Glutamatergic neuron (in vitro differentiated cells): ENCODE measurements at regions not wholly inside any gene's neighbourhood (a gene's known extent, or its start where the extent isn't known, plus 50 kb on each side); places are given as distances from the start of the nearest gene placed in this dataset.

Source experiments
- DNase-seq: peaks from one replicate; pipeline ENCODE4 v3.0.0; 2022
- H3K27ac Mint-ChIP-seq: one replicate; pipeline ENCODE4 v1.8.0; 2020; ENCODE audit warnings: mild to moderate bottlenecking, mixed read lengths, inconsistent platforms; ENCODE audit not compliant: unreplicated experiment
- H3K27me3 Mint-ChIP-seq: one replicate; pipeline ENCODE4 v1.8.0; 2020; ENCODE audit warnings: mild to moderate bottlenecking, moderate library complexity, mixed read lengths, inconsistent platforms; ENCODE audit not compliant: unreplicated experiment
- H3K36me3 Mint-ChIP-seq: one replicate; pipeline ENCODE4 v1.8.0; 2020; ENCODE audit warnings: mild to moderate bottlenecking, mixed read lengths, inconsistent platforms; ENCODE audit not compliant: unreplicated experiment
- H3K4me1 Mint-ChIP-seq: one replicate; pipeline ENCODE4 v1.8.0; 2020; ENCODE audit warnings: mild to moderate bottlenecking, low read depth, mixed read lengths, inconsistent platforms; ENCODE audit not compliant: unreplicated experiment
- H3K4me3 Mint-ChIP-seq: one replicate; pipeline ENCODE4 v1.8.0; 2020; ENCODE audit warnings: mild to moderate bottlenecking, mixed read lengths, inconsistent platforms; ENCODE audit not compliant: unreplicated experiment
- H3K9me3 Mint-ChIP-seq: one replicate; pipeline ENCODE4 v1.8.0; 2020; ENCODE audit warnings: mild to moderate bottlenecking, moderate library complexity, mixed read lengths, inconsistent platforms; ENCODE audit not compliant: unreplicated experiment
- CTCF ChIP-seq: fragments of 200-600 bp; sonication (generic); IDR thresholded peaks from one replicate; pipeline ENCODE4 v1.5.0; 2021; ENCODE audit not compliant: partially characterized antibody, unreplicated experiment

- Mint-ChIP-seq H3K27me3 (no peaks in the 10 kb centered on the region), H3K36me3 (no peaks in the 10 kb centered on the region), H3K4me3 (no peak overlapping the region), H3K9me3 (peaks cover 3% of the 10 kb centered on the region), H3K27ac (no peak overlapping the region), H3K4me1 (no peaks in the 10 kb centered on the region)
- no peak for TF ChIP-seq CTCF
- DNase-seq = no peak
Measured at GRCh38 chr4:177706916-177707315, 264.7 kb upstream of the AGA start.

- Mint-ChIP-seq H3K36me3 (no peaks in the 10 kb centered on the region), H3K4me1 (no peaks in the 10 kb centered on the region), H3K27me3 (no peaks in the 10 kb centered on the region), H3K9me3 (no peaks in the 10 kb centered on the region), H3K27ac (no peak overlapping the region), H3K4me3 (no peak overlapping the region)
- no peak for DNase-seq
- no peak for TF ChIP-seq CTCF
Measured at GRCh38 chr4:177713454-177713853, 271.2 kb upstream of the AGA start.

- no peaks in the 10 kb centered on the region for H3K36me3 Mint-ChIP-seq
- H3K27me3 Mint-ChIP-seq = no peaks in the 10 kb centered on the region
- no peak overlapping the region for H3K27ac Mint-ChIP-seq
- no peaks in the 10 kb centered on the region for H3K9me3 Mint-ChIP-seq
- H3K4me1 Mint-ChIP-seq = no peaks in the 10 kb centered on the region
- TF ChIP-seq CTCF = no peak
- DNase-seq = no peak
- H3K4me3 Mint-ChIP-seq = no peak overlapping the region
Measured at GRCh38 chr4:177717407-177717806, 275.2 kb upstream of the AGA start.

GRCh38 chr4:177718514-177718913, 276.3 kb upstream of the AGA start:
- Mint-ChIP-seq H3K4me3 (no peak overlapping the region), H3K4me1 (no peaks in the 10 kb centered on the region), H3K27me3 (no peaks in the 10 kb centered on the region), H3K36me3 (no peaks in the 10 kb centered on the region), H3K9me3 (no peaks in the 10 kb centered on the region), H3K27ac (no peak overlapping the region)
- no peak for TF ChIP-seq CTCF
- no peak for DNase-seq

GRCh38 chr4:177726111-177726510, 283.9 kb upstream of the AGA start:
- no peaks in the 10 kb centered on the region for H3K27me3 Mint-ChIP-seq
- H3K36me3 Mint-ChIP-seq = no peaks in the 10 kb centered on the region
- H3K27ac Mint-ChIP-seq = no peak overlapping the region
- H3K9me3 Mint-ChIP-seq = no peaks in the 10 kb centered on the region
- no peak for TF ChIP-seq CTCF
- no peak overlapping the region for H3K4me3 Mint-ChIP-seq
- no peaks in the 10 kb centered on the region for H3K4me1 Mint-ChIP-seq
- DNase-seq = no peak
